Renal pelvis (tissue), 1 donor: ENCODE measurements at regions not wholly inside any gene's neighbourhood (a gene's known extent, or its start where the extent isn't known, plus 50 kb on each side); places are given as distances from the start of the nearest gene placed in this dataset.

ENCODE experiments used
- DNase-seq: peaks from one replicate; pipeline ENCODE4 v3.0.0-alpha.2; 2013

- DNase-seq, result no peak
Measured at GRCh38 chrX:39559229-39559628, 538.5 kb downstream of the BCOR start.

- DNase-seq, result no peak
Measured at GRCh38 chrX:39560271-39560670, 537.5 kb downstream of the BCOR start.

GRCh38 chrX:39563178-39563577 is 534.6 kb downstream of the BCOR start:
- no peak for DNase-seq

GRCh38 chrX:39564751-39565150 is 533.0 kb downstream of the BCOR start:
- no peak for DNase-seq

GRCh38 chrX:39574178-39574577 is 523.6 kb downstream of the BCOR start:
- DNase-seq, result no peak

- DNase-seq, result no peak
Measured at GRCh38 chrX:39576041-39576872, 521.5 kb downstream of the BCOR start.

- no peak for DNase-seq
Measured at GRCh38 chrX:39577206-39577984, 520.4 kb downstream of the BCOR start.

GRCh38 chrX:39577985-39578869 is 519.5 kb downstream of the BCOR start:
- no peak for DNase-seq

GRCh38 chrX:39580043-39580442 is 517.7 kb downstream of the BCOR start:
- no peak for DNase-seq

GRCh38 chrX:39581411-39581810 is 516.3 kb downstream of the BCOR start:
- DNase-seq, result no peak

GRCh38 chrX:39582091-39582490 is 515.7 kb downstream of the BCOR start:
- no peak for DNase-seq

- DNase-seq, result no peak
Measured at GRCh38 chrX:39582976-39583375, 514.8 kb downstream of the BCOR start.

- DNase-seq, result no peak
Measured at GRCh38 chrX:39585808-39586207, 511.9 kb downstream of the BCOR start.

- DNase-seq, result no peak
Measured at GRCh38 chrX:39586359-39586758, 511.4 kb downstream of the BCOR start.

- no peak for DNase-seq
Measured at GRCh38 chrX:39591099-39591498, 506.7 kb downstream of the BCOR start.

- no peak for DNase-seq
Measured at GRCh38 chrX:39592776-39593175, 505.0 kb downstream of the BCOR start.

- no peak for DNase-seq
Measured at GRCh38 chrX:39595977-39596376, 501.8 kb downstream of the BCOR start.

- no peak for DNase-seq
Measured at GRCh38 chrX:39596437-39596836, 501.3 kb downstream of the BCOR start.

- DNase-seq, result no peak
Measured at GRCh38 chrX:39599339-39599738, 498.4 kb downstream of the BCOR start.

GRCh38 chrX:39600222-39600621 is 497.5 kb downstream of the BCOR start:
- no peak for DNase-seq

- DNase-seq, result no peak
Measured at GRCh38 chrX:39601231-39602177, 496.3 kb downstream of the BCOR start.
